GM18499 (cell line): ENCODE measurements at regions not wholly inside any gene's neighbourhood (a gene's known extent, or its start where the extent isn't known, plus 50 kb on each side); places are given as distances from the start of the nearest gene placed in this dataset.
"Not testable (repeated sequence)": the region's sequence is repeated elsewhere in the genome, so short reads cannot be mapped to it uniquely, and the experiment has no call there.

ENCODE experiments used
- ATAC-seq: cut with Tn5 transposase; IDR thresholded peaks from one replicate; pipeline ENCODE4 v1.9.1; 2021; ENCODE audit warnings: moderate number of reproducible peaks; ENCODE audit not compliant: insufficient read depth, unreplicated experiment

DNA sequence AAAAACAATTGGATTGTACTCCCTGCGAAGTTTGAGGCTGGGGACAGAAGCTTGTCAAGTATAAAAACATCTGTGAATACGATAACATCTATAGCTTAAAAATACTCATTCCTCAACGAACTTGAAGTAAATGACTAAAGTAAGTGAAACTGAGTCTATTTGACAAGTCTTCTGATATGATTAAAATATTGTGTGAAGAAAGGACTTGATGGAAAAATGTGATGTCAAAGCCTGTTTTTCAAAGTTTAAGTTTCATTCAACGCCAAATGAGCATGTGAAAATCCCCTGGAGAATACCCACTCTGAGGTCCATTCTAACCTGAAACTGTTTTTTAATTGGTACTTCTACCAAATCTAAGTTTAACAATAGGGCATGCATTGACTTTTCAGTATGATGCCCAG is 122.3 kb upstream of the MDFIC start:
- ATAC-seq = no peak

- no peak for ATAC-seq
These were observed 119.3 kb upstream of the MDFIC start for GRCh38 chr7:114802632-114803031.

DNA sequence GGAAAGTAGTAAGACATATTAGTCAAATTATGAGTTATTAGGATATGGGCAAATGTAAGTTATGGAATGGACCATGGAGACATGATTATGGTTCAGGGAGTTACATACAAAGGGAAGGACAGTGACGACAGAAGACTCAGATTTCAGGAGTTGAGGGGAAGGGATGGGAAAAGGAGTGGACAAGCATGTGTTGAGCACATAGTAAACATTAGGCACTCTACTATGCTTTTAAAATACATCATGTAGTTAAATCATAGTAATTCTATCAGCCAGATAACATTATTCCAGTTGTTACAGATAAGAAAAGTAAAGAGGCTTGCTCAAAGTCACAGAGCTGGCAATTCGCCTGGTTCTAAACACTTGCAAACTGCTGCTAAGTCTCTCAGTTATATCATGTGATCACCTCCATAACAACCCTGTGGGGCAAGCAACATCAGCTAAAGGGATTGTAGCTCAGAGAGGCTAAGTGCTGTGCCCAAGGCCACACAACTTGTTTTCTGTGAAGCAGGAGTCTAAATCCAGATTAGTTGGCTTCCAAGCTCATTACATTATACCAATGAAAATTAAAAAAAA is 115.2 kb upstream of the MDFIC start:
- ATAC-seq = no peak

GRCh38 chr7:114812570-114812969 is 109.3 kb upstream of the MDFIC start:
- no peak for ATAC-seq

- no peak for ATAC-seq
These were observed 108.3 kb upstream of the MDFIC start for GRCh38 chr7:114813624-114814023.

GRCh38 chr7:114817036-114817435 is 104.9 kb upstream of the MDFIC start:
- not testable (repeated sequence) for ATAC-seq

DNA sequence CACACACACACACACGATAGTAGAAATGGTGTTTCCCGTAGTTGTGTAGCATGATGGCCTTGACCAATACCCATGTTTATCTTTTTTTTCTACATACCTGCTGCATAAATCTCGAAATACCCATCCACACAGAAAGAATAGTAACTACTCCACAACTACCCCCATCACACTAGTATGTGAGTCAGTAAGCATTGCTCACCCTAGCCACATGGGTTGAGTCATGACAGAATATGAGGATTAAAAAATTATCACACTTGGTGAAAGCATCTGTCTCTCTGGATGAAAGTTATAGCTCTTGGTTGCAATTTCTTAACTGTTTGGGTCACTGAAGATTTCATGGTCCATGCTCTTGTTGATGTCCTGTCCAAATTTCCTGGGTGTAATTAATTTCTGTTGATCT is 103.4 kb upstream of the MDFIC start:
- ATAC-seq = no peak

- no peak for ATAC-seq
These were observed 102.1 kb upstream of the MDFIC start for GRCh38 chr7:114819616-114820362.

GRCh38 chr7:114821030-114821900 is 100.6 kb upstream of the MDFIC start:
- ATAC-seq = no peak

DNA sequence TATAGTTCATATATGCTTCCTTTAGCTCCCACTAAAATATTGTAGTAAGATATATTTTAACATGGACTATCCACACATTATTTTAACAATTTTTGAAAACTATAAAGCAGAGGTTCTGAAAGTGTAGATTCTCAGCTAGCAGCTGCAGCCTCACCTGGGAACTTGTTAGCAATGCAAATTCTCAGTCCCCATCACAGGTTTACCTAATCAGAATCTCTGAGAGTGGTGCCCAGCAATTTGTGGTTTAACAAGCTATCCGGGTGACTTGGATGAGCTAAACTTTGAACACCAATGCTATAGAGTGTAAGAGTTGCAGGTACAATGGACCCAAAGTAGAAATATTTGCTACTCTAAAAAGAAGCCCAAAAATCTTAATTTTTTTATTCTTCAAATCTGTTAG is 99.8 kb upstream of the MDFIC start:
- no peak for ATAC-seq

GRCh38 chr7:114822844-114823243 is 99.0 kb upstream of the MDFIC start:
- no peak for ATAC-seq

- ATAC-seq = no peak
These were observed 98.6 kb upstream of the MDFIC start for GRCh38 chr7:114823290-114823689.

GRCh38 chr7:114825423-114825951 is 96.4 kb upstream of the MDFIC start:
- no peak for ATAC-seq

- ATAC-seq = no peak
These were observed 90.9 kb upstream of the MDFIC start for GRCh38 chr7:114830952-114831351.

DNA sequence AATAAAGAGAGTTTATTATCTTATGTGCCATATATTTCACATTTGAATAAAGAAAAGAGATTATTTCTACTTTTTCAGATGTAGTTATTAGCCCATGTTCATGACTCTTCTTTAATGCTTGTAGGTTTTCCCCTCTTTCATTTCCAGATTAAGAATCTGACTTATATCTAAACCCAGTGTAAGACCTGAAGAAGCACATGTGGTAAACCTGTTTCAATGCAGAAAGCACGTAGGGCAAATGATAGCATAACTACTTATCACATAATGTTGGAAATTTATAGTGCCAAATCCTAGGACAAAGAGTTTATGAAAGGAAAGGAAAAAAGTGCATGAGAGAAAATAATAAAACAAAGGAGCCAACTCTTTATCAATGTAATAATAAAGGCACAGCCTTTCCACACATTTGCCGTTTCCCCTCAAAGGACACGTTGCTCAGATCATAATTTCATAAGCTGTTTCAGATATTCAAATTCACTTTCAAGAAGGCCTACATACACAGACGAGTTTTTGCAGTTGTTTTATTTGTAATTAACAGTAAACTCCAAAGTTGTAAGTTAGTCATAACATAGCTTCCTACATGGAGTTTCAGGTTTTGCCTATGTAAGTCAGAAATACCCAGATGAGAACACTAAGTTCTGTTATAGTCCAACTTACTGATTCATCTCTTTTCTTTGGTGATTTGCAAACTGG is 88.8 kb upstream of the MDFIC start:
- peak; percentile 94 for ATAC-seq

- ATAC-seq = no peak
These were observed 86.6 kb upstream of the MDFIC start for GRCh38 chr7:114835303-114835702.

DNA sequence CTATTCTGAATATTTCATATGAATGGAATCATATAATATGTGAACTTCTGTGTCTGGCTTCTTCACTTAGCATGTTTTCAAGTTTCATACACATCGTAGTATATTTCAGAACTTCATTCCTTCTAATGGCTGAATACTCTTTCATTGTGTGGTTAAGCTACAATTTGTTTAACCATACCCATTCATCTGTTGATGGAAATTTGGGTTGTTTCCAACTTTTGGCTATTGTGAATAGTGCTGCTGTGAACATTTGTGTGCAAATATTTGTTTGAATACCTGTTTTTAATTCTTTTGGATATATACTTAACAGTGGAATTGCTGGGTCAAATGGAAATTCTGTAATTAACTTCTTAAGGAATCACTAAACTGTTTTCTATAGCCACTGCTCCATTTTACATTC is 86.0 kb upstream of the MDFIC start:
- ATAC-seq = no peak

DNA sequence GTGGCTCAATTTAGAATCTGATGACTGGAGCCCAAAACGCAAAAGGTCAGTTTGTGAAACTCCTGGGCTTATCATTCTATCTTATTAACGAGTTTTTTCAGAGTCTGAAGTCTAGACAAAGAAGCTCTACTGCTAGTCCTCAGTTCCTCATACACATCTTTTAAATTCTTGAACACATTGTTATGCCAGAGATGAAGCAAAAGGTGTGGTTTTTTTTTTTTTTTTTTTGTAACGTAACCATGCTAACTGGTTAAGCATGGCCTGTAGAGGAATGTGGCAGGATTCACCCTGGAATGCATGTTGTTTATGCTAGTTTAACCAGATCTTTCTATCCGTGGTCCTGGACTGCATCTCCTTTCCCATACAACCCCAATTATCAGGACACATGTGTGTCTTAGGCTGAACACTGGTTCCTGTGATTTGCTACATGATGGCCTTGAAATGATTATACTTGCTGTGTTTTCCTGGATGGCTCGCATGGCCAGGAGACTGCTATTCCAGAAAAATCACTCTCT is 79.3 kb upstream of the MDFIC start:
- ATAC-seq = no peak

DNA sequence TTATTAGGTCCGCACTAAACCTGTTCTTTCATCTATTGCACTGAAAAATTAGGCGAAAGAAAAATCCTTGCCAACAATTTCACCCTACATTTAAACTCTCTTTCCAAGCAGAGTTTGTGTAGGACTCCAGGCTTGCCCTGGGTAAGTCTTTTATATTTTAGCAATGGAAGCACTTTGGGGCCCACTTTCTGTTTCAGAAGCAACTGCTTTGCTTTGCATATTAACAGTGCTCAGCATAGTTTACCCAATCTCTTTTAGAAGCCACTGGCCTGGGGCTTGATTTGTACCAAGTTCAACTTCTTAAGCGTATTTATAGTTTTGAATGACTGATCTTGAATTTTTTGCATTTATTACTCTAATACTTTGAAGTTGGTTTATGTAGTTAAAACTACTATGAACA is 78.8 kb upstream of the MDFIC start:
- no peak for ATAC-seq

- no peak for ATAC-seq
These were observed 70.4 kb upstream of the MDFIC start for GRCh38 chr7:114851406-114852061.
